Mesendoderm (in vitro differentiated cells): ENCODE measurements at regions not wholly inside any gene's neighbourhood (a gene's known extent, or its start where the extent isn't known, plus 50 kb on each side); places are given as distances from the start of the nearest gene placed in this dataset.
A peak's percentile ranks its signal among the peaks of the same experiment; 100 is the strongest.

Experiments used
- DNase-seq: peaks from one replicate; pipeline ENCODE4 v3.0.0; 2013
- H2AK5ac ChIP-seq: 2 replicates; pipeline ENCODE4 v1.6.1; 2013; ENCODE audit warnings: low read length, inconsistent platforms
- H2BK120ac ChIP-seq: 2 replicates; pipeline ENCODE4 v1.6.1; 2013; ENCODE audit warnings: low read depth, mild to moderate bottlenecking, low read length, moderate library complexity, mixed read lengths
- H2BK15ac ChIP-seq: replicated peaks from 2 replicates; pipeline ENCODE4 v1.6.1; 2013; ENCODE audit warnings: low read depth, mild to moderate bottlenecking, moderate library complexity
- H2BK5ac ChIP-seq: 2 replicates; pipeline ENCODE4 v1.6.1; 2013; ENCODE audit warnings: low read length, inconsistent platforms
- H3K18ac ChIP-seq: 2 replicates; pipeline ENCODE4 v1.6.1; 2013; ENCODE audit warnings: mild to moderate bottlenecking, low read length, mixed read lengths
- H3K23ac ChIP-seq: one replicate; pipeline ENCODE4 v1.6.1; 2013; ENCODE audit warnings: low read length
- H3K27ac ChIP-seq: 2 replicates; pipeline ENCODE4 v1.5.1; 2013; ENCODE audit warnings: low read depth, mild to moderate bottlenecking, inconsistent platforms, low read length, moderate library complexity
- H3K27me3 ChIP-seq: 2 replicates; pipeline ENCODE4 v1.6.1; 2013; ENCODE audit warnings: low read length, control low read depth, mild to moderate bottlenecking, inconsistent platforms; ENCODE audit not compliant: insufficient read depth, poor library complexity
- H3K36me3 ChIP-seq: 2 replicates; pipeline ENCODE4 v1.6.1; 2013; ENCODE audit warnings: low read length, inconsistent platforms; ENCODE audit not compliant: control insufficient read depth, insufficient read depth
- H3K4ac ChIP-seq: one replicate; pipeline ENCODE4 v1.6.1; 2013; ENCODE audit warnings: low read depth, mild to moderate bottlenecking, low read length, moderate library complexity
- H3K4me1 ChIP-seq: 2 replicates; pipeline ENCODE4 v1.6.1; 2013; ENCODE audit warnings: low read depth, low read length, inconsistent platforms; ENCODE audit not compliant: control insufficient read depth
- H3K4me2 ChIP-seq: 2 replicates; pipeline ENCODE4 v1.6.1; 2013; ENCODE audit warnings: low read length
- H3K4me3 ChIP-seq: 2 replicates; pipeline ENCODE4 v1.5.1; 2013; ENCODE audit warnings: mild to moderate bottlenecking, low read length
- H3K56ac ChIP-seq: one replicate; pipeline ENCODE4 v1.6.1; 2013; ENCODE audit warnings: low read length
- H3K79me1 ChIP-seq: 2 replicates; pipeline ENCODE4 v1.6.1; 2013; ENCODE audit warnings: low read length, inconsistent platforms
- H3K79me2 ChIP-seq: 2 replicates; pipeline ENCODE4 v1.6.1; 2013; ENCODE audit warnings: mild to moderate bottlenecking, low read length; ENCODE audit not compliant: control insufficient read depth, insufficient read depth
- H3K9ac ChIP-seq: 2 replicates; pipeline ENCODE4 v1.6.1; 2013; ENCODE audit warnings: low read length, inconsistent platforms
- H4K5ac ChIP-seq: one replicate; pipeline ENCODE4 v1.6.1; 2013; ENCODE audit warnings: low read length
- H4K8ac ChIP-seq: one replicate; pipeline ENCODE4 v1.6.1; 2013; ENCODE audit warnings: low read depth, mild to moderate bottlenecking, control low read depth, low read length, moderate library complexity
- WGBS: extraction: QIAGEN DNeasy Blood & Tissue Kit; methylation state at CpG from one replicate; pipeline ENCODE4 v1.1.7; 2013; ENCODE audit warnings: low lambda C conversion rate, missing lambda C conversion rate; ENCODE audit not compliant: insufficient coverage; ENCODE audit errors: extremely low coverage; 5-methylcytosine and 5-hydroxymethylcytosine counted together

- no peak for DNase-seq
- Histone ChIP-seq H4K8ac (no peak overlapping the region), H3K4ac (no peak overlapping the region), H3K4me3 (no peak overlapping the region), H3K79me2 (no peaks in the 10 kb centered on the region), H2BK5ac (no peak overlapping the region), H3K27ac (no peak overlapping the region), H2BK120ac (no peak overlapping the region), H2AK5ac (no peak overlapping the region), H3K9ac (no peak overlapping the region), H3K56ac (no peak overlapping the region), H3K79me1 (no peaks in the 10 kb centered on the region), H3K23ac (no peak overlapping the region), H2BK15ac (no peak overlapping the region), H3K4me1 (no peaks in the 10 kb centered on the region), H3K18ac (no peak overlapping the region), H3K4me2 (no peak overlapping the region), H4K5ac (no peak overlapping the region), H3K27me3 (no peaks in the 10 kb centered on the region), H3K36me3 (no peaks in the 10 kb centered on the region)
- WGBS, result no CpG with 5 or more reads among the region's 2 CpGs
These were observed 976.9 kb upstream of the TENM4 start for GRCh38 chr11:80417681-80418080.

- H3K27me3 ChIP-seq, result no peaks in the 10 kb centered on the region
- no peak overlapping the region for H3K4ac ChIP-seq
- no peak overlapping the region for H2AK5ac ChIP-seq
- no peak for DNase-seq
- H3K18ac ChIP-seq, result no peak overlapping the region
- no peaks in the 10 kb centered on the region for H3K36me3 ChIP-seq
- H3K79me1 ChIP-seq, result no peaks in the 10 kb centered on the region
- H3K56ac ChIP-seq, result no peak overlapping the region
- H4K5ac ChIP-seq, result no peak overlapping the region
- WGBS, result no CpG with 5 or more reads among the region's 2 CpGs
- no peaks in the 10 kb centered on the region for H3K4me1 ChIP-seq
- no peak overlapping the region for H3K23ac ChIP-seq
- H2BK120ac ChIP-seq, result no peak overlapping the region
- H3K9ac ChIP-seq, result no peak overlapping the region
- H4K8ac ChIP-seq, result no peak overlapping the region
- no peak overlapping the region for H3K4me3 ChIP-seq
- no peak overlapping the region for H2BK5ac ChIP-seq
- no peaks in the 10 kb centered on the region for H3K79me2 ChIP-seq
- H3K27ac ChIP-seq, result no peak overlapping the region
- H3K4me2 ChIP-seq, result no peak overlapping the region
- no peak overlapping the region for H2BK15ac ChIP-seq
These were observed 974.8 kb upstream of the TENM4 start for GRCh38 chr11:80415580-80415979.

GRCh38 chr11:80414181-80415165, 973.6 kb upstream of the TENM4 start:
- no peak overlapping the region for H3K23ac ChIP-seq
- H4K8ac ChIP-seq, result no peak overlapping the region
- no peak overlapping the region for H3K9ac ChIP-seq
- H3K4ac ChIP-seq, result no peak overlapping the region
- H3K79me1 ChIP-seq, result no peaks in the 10 kb centered on the region
- H3K4me1 ChIP-seq, result no peaks in the 10 kb centered on the region
- no CpG with 5 or more reads among the region's 7 CpGs for WGBS
- H3K56ac ChIP-seq, result no peak overlapping the region
- H2BK120ac ChIP-seq, result no peak overlapping the region
- no peaks in the 10 kb centered on the region for H3K79me2 ChIP-seq
- H2AK5ac ChIP-seq, result no peak overlapping the region
- H3K4me3 ChIP-seq, result no peak overlapping the region
- DNase-seq, result no peak
- H4K5ac ChIP-seq, result no peak overlapping the region
- H3K4me2 ChIP-seq, result no peak overlapping the region
- H2BK5ac ChIP-seq, result no peak overlapping the region
- H3K27me3 ChIP-seq, result no peaks in the 10 kb centered on the region
- H3K36me3 ChIP-seq, result no peaks in the 10 kb centered on the region
- no peak overlapping the region for H2BK15ac ChIP-seq
- no peak overlapping the region for H3K18ac ChIP-seq
- H3K27ac ChIP-seq, result no peak overlapping the region

GRCh38 chr11:80412604-80413003, 971.8 kb upstream of the TENM4 start:
- no peaks in the 10 kb centered on the region for H3K36me3 ChIP-seq
- H3K56ac ChIP-seq, result no peak overlapping the region
- H3K27me3 ChIP-seq, result no peaks in the 10 kb centered on the region
- no peak overlapping the region for H2BK15ac ChIP-seq
- no CpG with 5 or more reads among the region's 5 CpGs for WGBS
- H3K79me1 ChIP-seq, result no peaks in the 10 kb centered on the region
- DNase-seq, result peak; percentile 69
- no peak overlapping the region for H3K4ac ChIP-seq
- no peak overlapping the region for H3K9ac ChIP-seq
- H3K4me1 ChIP-seq, result no peaks in the 10 kb centered on the region
- H2BK5ac ChIP-seq, result no peak overlapping the region
- no peak overlapping the region for H3K4me2 ChIP-seq
- no peak overlapping the region for H3K27ac ChIP-seq
- H4K8ac ChIP-seq, result no peak overlapping the region
- no peak overlapping the region for H4K5ac ChIP-seq
- H2AK5ac ChIP-seq, result no peak overlapping the region
- no peak overlapping the region for H3K23ac ChIP-seq
- H3K18ac ChIP-seq, result no peak overlapping the region
- H3K79me2 ChIP-seq, result no peaks in the 10 kb centered on the region
- H3K4me3 ChIP-seq, result no peak overlapping the region
- H2BK120ac ChIP-seq, result no peak overlapping the region

- Histone ChIP-seq H3K36me3 (no peaks in the 10 kb centered on the region), H2BK15ac (no peak overlapping the region), H3K4me1 (no peaks in the 10 kb centered on the region), H2BK120ac (no peak overlapping the region), H3K79me2 (no peaks in the 10 kb centered on the region), H3K4ac (no peak overlapping the region), H3K18ac (no peak overlapping the region), H2AK5ac (no peak overlapping the region), H3K27ac (no peak overlapping the region), H4K8ac (no peak overlapping the region), H3K27me3 (no peaks in the 10 kb centered on the region), H3K4me2 (no peak overlapping the region), H3K79me1 (no peaks in the 10 kb centered on the region), H3K9ac (no peak overlapping the region), H3K23ac (no peak overlapping the region), H3K56ac (no peak overlapping the region), H2BK5ac (no peak overlapping the region), H4K5ac (no peak overlapping the region), H3K4me3 (no peak overlapping the region)
- no CpG with 5 or more reads among the region's 3 CpGs for WGBS
- DNase-seq, result no peak
These were observed 952.4 kb upstream of the TENM4 start for GRCh38 chr11:80393210-80393609.
